Right cardiac atrium (tissue), 5 donors: ENCODE measurements at regions not wholly inside any gene's neighbourhood (a gene's known extent, or its start where the extent isn't known, plus 50 kb on each side); places are given as distances from the start of the nearest gene placed in this dataset.
"Not testable (repeated sequence)": the region's sequence is repeated elsewhere in the genome, so short reads cannot be mapped to it uniquely, and the experiment has no call there.

Source experiments
- ATAC-seq, 2 donors: fragments of 200-7000 bp; cut with Tn5 transposase; one replicate each; pipeline versions ENCODE4 v1.8.0 to v1.9.1; 2020; ENCODE audit warnings: moderate library complexity in 2 of 2, mild to moderate bottlenecking in 1 of 2
- DNase-seq, 3 donors: peaks; one replicate each; pipeline ENCODE4 v3.0.0-alpha.2; 2020
- H3K27ac ChIP-seq: one replicate; pipeline ENCODE4 v1.5.1; 2013; ENCODE audit warnings: mild to moderate bottlenecking, low read length, control low read depth, moderate library complexity
- H3K27me3 ChIP-seq: one replicate; pipeline ENCODE4 v1.6.1; 2013; ENCODE audit not compliant: control insufficient read depth, insufficient read depth
- H3K4me1 ChIP-seq: one replicate; pipeline ENCODE4 v1.6.1; 2013; ENCODE audit warnings: low read length; ENCODE audit not compliant: control insufficient read depth, insufficient read depth
- H3K4me3 ChIP-seq: one replicate; pipeline ENCODE4 v1.5.1; 2013; ENCODE audit warnings: low read length, control low read depth
- H3K9me3 ChIP-seq: one replicate; pipeline ENCODE4 v1.6.1; 2013; ENCODE audit warnings: low read length; ENCODE audit not compliant: control insufficient read depth
- WGBS: extraction: QIAGEN DNeasy Blood & Tissue Kit; methylation state at CpG from one replicate; pipeline ENCODE4 v1.1.7; 2013; 5-methylcytosine and 5-hydroxymethylcytosine counted together
- intact Hi-C, 4 donors: fragments of 100-400 bp; cut with DNase I; formaldehyde crosslinking; loops; one replicate each; pipeline versions ENCODE4 v1.11.0 to v1.14.0; 2022 to 2023
- donor health status: healthy with polysubstance abuse.
- donor health status: DM: no; HTN: yes; CAD: no.
- donor health status: DM: no; HTN: no; CAD: no.
- donor health status: DM: no; HTN: yes; CAD: no; lungs with severe emphysema.
- donor health status: DM: yes; HTN: yes; CAD: no.

- intact Hi-C loops, H3K27ac ChIP-seq, H3K4me1 ChIP-seq, DNase-seq, H3K9me3 ChIP-seq, H3K4me3 ChIP-seq, ATAC-seq, H3K27me3 ChIP-seq: not testable (repeated sequence)
- WGBS = 86% methylated on average over 4 of the region's 4 CpGs
These were observed 975.7 kb downstream of the TBC1D32 start for GRCh38 chr6:120358535-120358934.

GRCh38 chr6:120357447-120357846 lies 976.8 kb downstream of the TBC1D32 start:
- no peaks in the 10 kb centered on the region for H3K4me1 ChIP-seq
- no peaks in the 10 kb centered on the region for H3K27me3 ChIP-seq
- DNase-seq (no peak), ATAC-seq (no peak)
- no peak overlapping the region for H3K27ac ChIP-seq
- H3K4me3 ChIP-seq = no peak overlapping the region
- intact Hi-C loops = no loop called here
- H3K9me3 ChIP-seq = no peaks in the 10 kb centered on the region

GRCh38 chr6:120355822-120356221 lies 978.5 kb downstream of the TBC1D32 start:
- DNase-seq (no peak), ATAC-seq (no peak)
- Histone ChIP-seq H3K4me1 (no peaks in the 10 kb centered on the region), H3K27me3 (no peaks in the 10 kb centered on the region), H3K9me3 (no peaks in the 10 kb centered on the region), H3K27ac (no peak overlapping the region), H3K4me3 (no peak overlapping the region)
- 21% methylated on average over 1 of the region's 1 CpG for WGBS
- intact Hi-C loops = no loop called here

DNA sequence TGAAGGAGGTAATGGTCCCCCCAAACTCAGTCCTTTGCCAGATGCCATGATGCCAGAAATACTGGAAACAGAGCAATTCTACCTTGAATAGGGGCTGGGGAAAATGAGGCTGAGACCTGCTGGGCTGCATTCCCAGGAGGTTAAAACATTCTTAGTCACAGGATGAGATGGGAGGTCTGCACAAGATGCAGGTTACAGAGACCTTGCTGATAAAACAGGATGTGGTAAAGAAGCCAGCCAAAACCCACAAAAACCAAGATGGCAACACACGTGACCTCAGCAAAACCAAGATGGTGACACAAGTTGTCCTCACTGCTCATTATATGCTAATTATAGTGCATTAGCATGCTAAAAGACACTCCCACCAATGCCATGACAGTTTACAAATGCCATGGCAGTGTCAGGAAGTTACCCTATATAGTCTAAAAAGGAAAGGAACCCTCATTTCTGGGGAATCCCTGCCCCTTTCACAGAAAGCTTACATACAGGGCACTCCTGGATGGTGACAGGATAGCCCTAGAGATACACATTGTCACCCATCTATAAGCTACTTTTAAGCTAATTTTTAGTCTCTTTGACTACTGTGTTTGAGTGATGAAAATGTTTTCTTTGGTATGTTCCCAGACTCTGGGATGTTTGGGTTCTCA lies 979.7 kb downstream of the TBC1D32 start:
- Histone ChIP-seq H3K9me3 (no peaks in the 10 kb centered on the region), H3K4me1 (no peaks in the 10 kb centered on the region), H3K27ac (no peak overlapping the region), H3K27me3 (no peaks in the 10 kb centered on the region), H3K4me3 (no peak overlapping the region)
- DNase-seq (no peak), ATAC-seq (no peak)
- WGBS = 78% methylated on average over 1 of the region's 1 CpG
- intact Hi-C loops = no loop called here

GRCh38 chr6:120352491-120352890 lies 981.8 kb downstream of the TBC1D32 start:
- ATAC-seq = no peak
- Histone ChIP-seq H3K4me3 (no peak overlapping the region), H3K27me3 (no peaks in the 10 kb centered on the region), H3K27ac (no peak overlapping the region), H3K9me3 (no peaks in the 10 kb centered on the region), H3K4me1 (no peaks in the 10 kb centered on the region)
- intact Hi-C loops = no loop called here
- DNase-seq = no peak

GRCh38 chr6:120348926-120349325 lies 985.4 kb downstream of the TBC1D32 start:
- H3K27me3 ChIP-seq = no peaks in the 10 kb centered on the region
- H3K27ac ChIP-seq = no peak overlapping the region
- intact Hi-C loops = no loop called here
- DNase-seq (no peak), ATAC-seq (no peak)
- H3K4me3 ChIP-seq = no peak overlapping the region
- WGBS = 95% methylated on average over 2 of the region's 2 CpGs
- no peaks in the 10 kb centered on the region for H3K4me1 ChIP-seq
- no peaks in the 10 kb centered on the region for H3K9me3 ChIP-seq

- ATAC-seq (no peak), DNase-seq (no peak)
- H3K4me1 ChIP-seq = no peaks in the 10 kb centered on the region
- intact Hi-C loops = no loop called here
- H3K4me3 ChIP-seq = no peak overlapping the region
- no peak overlapping the region for H3K27ac ChIP-seq
- 88% methylated on average over 1 of the region's 1 CpG for WGBS
- H3K9me3 ChIP-seq = no peaks in the 10 kb centered on the region
- no peaks in the 10 kb centered on the region for H3K27me3 ChIP-seq
These were observed 979.0 kb upstream of the MAN1A1 start for GRCh38 chr6:120328521-120328920.

DNA sequence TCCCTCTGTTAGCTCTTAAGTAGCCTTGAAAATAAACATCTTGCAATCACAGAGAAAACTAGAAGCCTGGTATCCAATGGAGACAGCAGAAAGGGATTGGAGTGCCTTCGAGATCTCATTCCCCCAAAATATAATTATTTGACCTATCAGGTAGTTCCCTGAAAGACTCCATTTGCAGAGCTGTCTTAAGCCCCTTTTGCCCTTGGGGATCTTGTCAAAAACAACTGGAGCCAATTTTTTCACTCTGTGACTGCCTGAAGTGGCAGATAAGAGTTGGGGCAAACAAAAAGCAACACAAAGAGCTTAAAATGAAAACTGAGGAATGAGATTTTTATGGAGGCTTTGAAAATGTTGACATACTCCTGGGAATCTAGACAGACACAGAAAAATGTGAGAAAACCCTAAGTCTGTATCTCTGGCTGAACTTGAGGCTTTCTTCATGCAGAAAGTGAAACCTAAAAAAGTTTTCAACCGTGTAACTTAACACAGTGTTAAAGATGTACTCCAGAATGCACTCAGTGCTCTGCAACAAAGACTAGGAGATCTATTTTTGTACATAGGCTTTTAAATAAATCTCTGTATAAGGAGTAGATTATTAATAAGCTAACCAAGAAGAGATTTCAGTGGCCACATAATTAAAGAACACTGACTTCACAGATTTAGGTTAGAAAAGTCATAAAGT lies 971.1 kb upstream of the MAN1A1 start:
- H3K4me3 ChIP-seq = no peak overlapping the region
- WGBS = 36% methylated on average over 2 of the region's 2 CpGs
- no peaks in the 10 kb centered on the region for H3K4me1 ChIP-seq
- intact Hi-C loops = no loop called here
- no peak for DNase-seq
- H3K9me3 ChIP-seq = no peaks in the 10 kb centered on the region
- H3K27me3 ChIP-seq = no peaks in the 10 kb centered on the region
- H3K27ac ChIP-seq = no peak overlapping the region
- ATAC-seq = peak in 1 of 2 donors; percentile 36

DNA sequence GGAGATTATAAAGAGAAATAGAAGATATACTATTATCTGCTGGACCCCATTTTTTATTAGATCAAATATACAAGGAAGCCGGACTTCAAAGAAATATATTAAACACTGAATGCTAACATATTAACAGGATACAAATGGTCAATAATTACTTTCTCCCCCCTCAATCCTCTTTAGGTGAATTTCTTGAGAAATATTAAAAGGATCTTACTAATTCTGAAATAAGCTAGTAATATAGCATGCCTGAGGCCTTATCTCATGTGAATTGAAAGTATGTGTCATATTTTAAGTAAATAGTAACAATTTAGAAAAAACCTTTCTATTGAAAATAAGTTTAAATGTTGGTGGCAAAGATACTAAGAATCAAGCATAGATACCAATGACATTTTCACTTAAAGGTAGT lies 954.7 kb upstream of the MAN1A1 start:
- Histone ChIP-seq H3K4me1 (no peaks in the 10 kb centered on the region), H3K27me3 (no peaks in the 10 kb centered on the region), H3K4me3 (no peak overlapping the region), H3K9me3 (no peaks in the 10 kb centered on the region), H3K27ac (no peak overlapping the region)
- WGBS = 95% methylated on average over 1 of the region's 1 CpG
- no peak for ATAC-seq
- intact Hi-C loops = no loop called here
- DNase-seq = no peak

DNA sequence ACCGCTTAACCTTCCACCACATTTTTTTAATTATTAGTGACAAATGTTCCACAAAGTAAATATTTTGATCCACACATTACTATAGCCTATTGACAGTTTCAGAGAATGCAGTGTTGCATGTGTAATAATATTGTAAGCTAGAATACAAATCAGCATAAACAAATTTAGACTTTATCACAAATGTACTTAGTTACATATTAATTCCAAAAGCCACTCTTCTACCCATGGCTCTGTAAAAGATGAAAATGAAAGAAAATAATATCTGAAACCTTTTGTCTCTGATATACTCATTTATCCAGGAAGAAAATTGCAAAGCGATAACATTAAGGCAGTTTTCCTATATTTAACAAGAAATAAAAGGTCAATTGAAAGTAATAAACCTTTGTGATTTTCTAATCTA lies 954.0 kb upstream of the MAN1A1 start:
- Histone ChIP-seq H3K9me3 (no peaks in the 10 kb centered on the region), H3K27ac (no peak overlapping the region), H3K4me3 (no peak overlapping the region), H3K4me1 (no peaks in the 10 kb centered on the region), H3K27me3 (no peaks in the 10 kb centered on the region)
- 89% methylated on average over 2 of the region's 2 CpGs for WGBS
- no peak for DNase-seq
- ATAC-seq = no peak
- intact Hi-C loops = no loop called here

DNA sequence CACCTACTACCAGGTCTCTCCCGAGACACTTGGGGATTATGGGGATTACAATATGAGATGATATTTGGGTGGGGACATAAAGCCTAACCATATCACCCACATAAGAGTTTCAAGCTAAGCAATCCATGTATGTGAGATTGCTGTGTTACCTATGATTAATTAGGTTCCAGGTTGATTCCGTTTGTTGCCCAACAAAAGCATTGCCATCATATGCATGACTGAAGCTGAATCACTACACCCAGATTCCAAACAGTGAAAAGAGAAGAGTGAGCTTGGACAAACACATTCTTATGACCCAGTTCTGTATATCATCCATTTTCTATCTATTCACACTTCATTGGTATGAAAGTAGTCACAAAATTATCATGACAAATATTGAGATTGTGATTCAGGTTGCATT lies 952.5 kb upstream of the MAN1A1 start:
- DNase-seq (no peak), ATAC-seq (no peak)
- intact Hi-C loops = no loop called here
- Histone ChIP-seq H3K4me1 (no peaks in the 10 kb centered on the region), H3K9me3 (no peaks in the 10 kb centered on the region), H3K4me3 (no peak overlapping the region), H3K27ac (no peak overlapping the region), H3K27me3 (no peaks in the 10 kb centered on the region)
- 93% methylated on average over 2 of the region's 2 CpGs for WGBS

DNA sequence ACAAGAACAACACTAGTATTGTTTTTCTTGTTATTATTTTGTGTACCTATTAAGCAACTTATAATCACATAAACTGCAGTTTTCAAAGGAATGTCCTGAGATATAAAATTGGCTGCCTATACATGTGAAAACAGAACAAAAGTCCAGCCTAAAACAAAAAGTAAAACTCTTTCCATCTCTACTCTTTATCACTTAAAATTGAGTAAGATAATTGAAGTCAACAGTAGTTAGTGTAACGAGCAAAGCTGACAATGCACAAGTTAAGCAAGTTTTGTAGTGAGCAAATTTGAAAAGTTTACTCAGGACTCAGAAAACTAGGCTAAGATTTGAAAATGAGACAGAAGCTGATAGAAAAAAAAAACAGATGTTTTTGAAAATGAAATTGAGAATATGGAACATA lies 941.4 kb upstream of the MAN1A1 start:
- 33% methylated on average over 1 of the region's 1 CpG for WGBS
- H3K9me3 ChIP-seq = no peaks in the 10 kb centered on the region
- DNase-seq (no peak), ATAC-seq (no peak)
- no peak overlapping the region for H3K4me3 ChIP-seq
- no peak overlapping the region for H3K27ac ChIP-seq
- H3K27me3 ChIP-seq = no peaks in the 10 kb centered on the region
- no peaks in the 10 kb centered on the region for H3K4me1 ChIP-seq
- intact Hi-C loops = no loop called here
